GM18498 (cell line): ENCODE measurements at regions not wholly inside any gene's neighbourhood (a gene's known extent, or its start where the extent isn't known, plus 50 kb on each side); places are given as distances from the start of the nearest gene placed in this dataset.

Experiments used
- ATAC-seq: cut with Tn5 transposase; IDR thresholded peaks from one replicate; pipeline ENCODE4 v1.9.1; 2021; ENCODE audit warnings: mild to moderate bottlenecking, moderate library complexity; ENCODE audit not compliant: unreplicated experiment

GRCh38 chr3:162170581-162170980, 674.0 kb downstream of the OTOL1 start:
- no peak for ATAC-seq

- ATAC-seq = no peak
Measured at GRCh38 chr3:162171970-162172369, 675.4 kb downstream of the OTOL1 start.

DNA sequence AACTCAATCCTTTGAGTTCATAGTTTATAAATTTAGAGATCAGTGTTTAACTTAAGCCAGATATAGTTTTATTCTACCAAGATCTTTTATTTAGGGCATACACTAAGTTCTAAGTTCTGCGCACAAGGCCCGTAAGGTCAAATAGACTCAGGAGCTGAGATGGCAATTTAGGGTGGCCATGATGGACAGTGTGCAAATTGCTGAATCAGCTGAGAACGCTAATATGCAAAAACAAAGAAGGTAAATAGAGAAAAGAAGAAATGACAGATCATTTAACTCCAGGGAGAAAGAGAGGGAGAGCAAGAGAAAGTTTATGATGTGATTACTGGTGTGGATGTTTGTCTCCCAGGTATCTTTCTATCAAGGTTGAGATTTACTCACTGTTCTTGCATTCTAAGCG, 678.5 kb downstream of the OTOL1 start:
- ATAC-seq = no peak

- no peak for ATAC-seq
Measured at GRCh38 chr3:162175878-162176277, 679.3 kb downstream of the OTOL1 start.

- ATAC-seq = no peak
Measured at GRCh38 chr3:162183440-162183839, 686.8 kb downstream of the OTOL1 start.

GRCh38 chr3:162192340-162193029, 695.9 kb downstream of the OTOL1 start:
- no peak for ATAC-seq

- ATAC-seq = no peak
Measured at GRCh38 chr3:162193148-162194095, 696.8 kb downstream of the OTOL1 start.

DNA sequence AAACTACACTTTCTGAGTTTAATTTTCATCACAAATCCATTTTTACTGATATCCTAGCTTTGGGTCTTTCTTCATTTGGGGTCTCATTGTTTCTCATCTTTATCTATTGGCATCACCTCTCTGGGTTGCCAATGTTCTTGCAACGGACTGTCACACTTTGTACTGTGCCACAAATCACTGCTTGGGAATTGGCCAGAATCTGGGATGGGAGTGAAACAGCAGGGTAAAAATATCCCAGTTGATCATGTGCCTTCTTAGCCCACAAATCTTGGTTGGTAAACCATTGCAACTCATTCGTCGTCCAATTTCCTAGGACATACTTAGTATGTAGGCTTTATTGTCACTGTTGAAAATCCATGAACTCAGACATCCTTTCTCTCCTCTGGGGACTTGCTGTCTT, 698.5 kb downstream of the OTOL1 start:
- ATAC-seq = no peak

DNA sequence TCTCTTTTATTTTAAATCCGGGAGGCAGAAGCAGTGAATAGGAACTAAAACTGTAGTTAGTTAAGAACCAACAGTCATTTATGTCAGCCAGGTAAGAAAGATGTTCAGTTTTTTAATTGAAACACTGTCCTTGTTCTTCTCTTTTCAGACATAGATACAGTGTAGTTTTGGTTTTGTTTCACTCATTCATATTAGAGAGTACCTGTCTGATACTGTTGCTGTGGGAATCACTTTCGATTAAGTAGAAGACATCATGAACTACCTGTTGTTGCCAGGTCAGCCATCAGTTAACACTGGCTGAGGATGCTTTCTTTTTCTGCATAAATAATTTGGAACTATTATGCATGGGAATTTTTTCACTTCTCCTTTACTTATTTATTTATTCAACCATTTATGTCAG, 700.4 kb downstream of the OTOL1 start:
- ATAC-seq = no peak

- ATAC-seq = no peak
Measured at GRCh38 chr3:162200836-162201235, 704.2 kb downstream of the OTOL1 start.

DNA sequence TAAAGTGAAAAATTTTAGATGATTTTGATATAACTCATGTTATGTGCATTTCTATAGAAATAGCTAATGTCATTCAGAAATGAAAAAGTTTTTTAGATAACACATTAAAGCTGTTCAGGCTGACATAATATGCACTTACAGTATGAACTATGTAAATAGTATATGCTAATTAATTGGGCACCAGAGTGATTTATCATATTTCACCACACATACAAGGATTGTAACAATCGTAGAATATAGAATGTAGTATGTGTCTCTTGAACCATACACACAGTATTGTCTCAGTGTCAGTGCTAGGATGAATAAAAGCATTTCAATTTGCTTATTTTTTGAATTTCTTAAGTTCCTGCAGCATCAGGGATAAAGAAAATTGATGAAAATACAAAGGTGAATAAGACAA, 710.0 kb downstream of the OTOL1 start:
- no peak for ATAC-seq

GRCh38 chr3:162211470-162211869, 714.9 kb downstream of the OTOL1 start:
- ATAC-seq = no peak

DNA sequence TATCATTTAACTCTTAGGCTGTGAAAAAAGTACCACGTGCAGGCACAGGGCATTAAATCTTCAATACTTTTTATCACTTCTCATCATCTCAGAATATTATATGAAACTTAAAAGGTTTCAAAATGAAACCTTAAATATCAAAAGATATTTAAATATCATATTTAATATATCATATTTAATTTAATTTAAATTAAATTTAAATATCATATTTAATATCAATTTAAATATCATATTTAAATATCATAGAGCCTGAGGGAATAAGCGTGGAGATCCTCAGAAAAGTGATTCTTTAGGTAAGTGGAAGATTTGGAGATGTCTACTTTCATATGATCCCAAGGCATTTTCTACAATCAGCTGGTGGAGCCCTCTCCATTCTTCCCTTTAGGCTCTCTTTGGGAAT, 716.6 kb downstream of the OTOL1 start:
- no peak for ATAC-seq

DNA sequence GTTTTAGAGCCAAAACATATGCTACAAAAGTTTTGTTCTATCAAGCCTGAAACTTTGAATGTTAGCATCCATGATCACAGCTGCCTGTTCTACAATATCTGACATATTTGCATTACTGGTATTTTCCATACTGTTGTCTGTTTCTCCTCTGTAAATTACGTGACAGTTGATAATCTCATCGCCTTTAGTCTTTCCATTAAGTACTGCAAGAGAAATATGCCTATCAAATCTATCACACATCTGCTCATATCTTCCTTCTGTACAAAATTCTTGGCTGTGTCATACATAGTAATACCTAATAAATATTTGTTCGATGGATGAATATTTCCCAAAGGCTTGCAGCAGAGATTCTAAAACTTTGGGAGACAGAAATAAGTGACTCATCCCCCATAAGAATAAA, 717.3 kb downstream of the OTOL1 start:
- ATAC-seq = no peak

GRCh38 chr3:162217647-162218046, 721.0 kb downstream of the OTOL1 start:
- no peak for ATAC-seq

DNA sequence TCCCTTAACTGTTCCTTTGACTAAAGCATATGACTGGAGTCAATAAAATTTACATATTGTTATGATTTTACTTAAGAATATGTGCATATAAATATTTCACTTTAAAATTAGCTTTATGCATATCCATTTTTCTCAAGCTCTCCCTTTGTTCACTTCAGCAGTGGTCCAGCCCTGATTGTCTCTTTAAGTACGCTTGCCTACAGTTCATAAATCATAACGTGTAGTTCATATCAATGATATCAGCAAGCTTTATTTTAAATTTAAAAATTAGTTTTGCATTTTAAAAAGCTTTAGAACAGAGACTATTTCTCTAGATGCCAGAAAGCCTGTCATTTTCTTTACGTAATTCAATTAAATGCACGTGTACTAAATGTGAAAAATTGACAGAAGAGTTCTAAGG, 721.9 kb downstream of the OTOL1 start:
- ATAC-seq = no peak

DNA sequence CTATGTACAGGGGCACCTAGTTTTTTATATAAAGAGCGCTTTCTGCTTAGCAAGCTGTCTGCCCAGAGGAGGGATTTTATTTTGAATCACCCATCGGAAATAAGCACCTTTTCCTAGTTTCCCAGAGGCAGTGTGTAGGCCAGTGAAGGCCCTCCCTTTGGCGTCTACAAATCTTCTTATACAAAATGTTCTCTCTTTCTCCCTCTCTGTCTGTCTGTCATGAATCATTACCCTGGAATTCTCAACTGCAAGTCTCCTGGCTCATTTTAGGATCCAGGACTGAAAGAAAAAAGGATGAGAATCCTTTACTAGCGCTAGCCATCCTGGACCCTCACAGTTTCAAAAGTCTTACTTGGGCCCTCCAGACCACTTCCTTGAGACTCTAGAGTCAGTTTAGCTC, 728.1 kb downstream of the OTOL1 start:
- ATAC-seq = no peak

GRCh38 chr3:162236949-162237348, 740.3 kb downstream of the OTOL1 start:
- no peak for ATAC-seq

GRCh38 chr3:162250782-162251181, 754.2 kb downstream of the OTOL1 start:
- ATAC-seq = no peak

DNA sequence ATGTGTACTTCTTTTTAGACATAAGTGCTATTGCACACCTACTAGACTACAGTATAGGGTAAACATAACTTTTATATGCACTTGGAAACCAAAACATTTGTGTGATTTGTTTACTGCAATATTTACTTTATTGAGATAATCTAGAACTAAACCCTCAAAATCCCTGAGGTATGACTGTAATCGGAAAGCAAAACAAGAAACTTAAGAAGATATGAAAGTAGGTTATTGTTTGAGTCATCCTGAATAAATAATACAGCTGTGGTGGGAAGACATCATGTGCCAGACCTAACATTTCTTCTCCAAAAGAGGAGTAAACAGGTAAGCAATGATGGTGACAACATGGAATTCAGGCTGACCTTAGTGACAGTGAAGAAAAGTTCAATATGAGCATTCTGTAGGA, 765.5 kb downstream of the OTOL1 start:
- no peak for ATAC-seq

DNA sequence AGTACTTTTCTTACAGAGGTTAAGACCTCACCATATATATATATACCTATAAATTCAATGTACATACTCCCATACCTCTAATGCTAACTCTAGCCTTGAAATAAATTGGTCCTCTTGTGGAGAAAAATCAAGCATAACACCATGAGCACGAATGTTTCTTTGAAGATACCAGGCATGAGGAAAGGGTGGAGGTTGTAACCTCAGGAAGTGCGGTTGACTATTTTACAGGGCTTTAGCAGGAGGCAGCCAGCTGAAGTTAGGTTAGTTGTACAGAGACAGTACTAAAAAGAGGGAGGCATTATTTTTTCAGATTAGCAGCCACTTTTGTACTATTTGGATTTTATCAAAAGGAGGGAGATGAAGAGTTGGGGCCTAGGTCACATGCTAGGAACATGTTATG, 767.0 kb downstream of the OTOL1 start:
- no peak for ATAC-seq
